Subcutaneous abdominal adipose tissue (tissue), 5 donors: ENCODE measurements at regions not wholly inside any gene's neighbourhood (a gene's known extent, or its start where the extent isn't known, plus 50 kb on each side); places are given as distances from the start of the nearest gene placed in this dataset.
A peak's percentile ranks its signal among the peaks of the same experiment; 100 is the strongest.

ENCODE experiments used
- H3K27ac ChIP-seq: one replicate; pipeline ENCODE4 v1.7.0; 2013; ENCODE audit warnings: low read depth, mild to moderate bottlenecking, inconsistent platforms, low read length, moderate library complexity
- H3K27me3 ChIP-seq, 5 donors: one replicate each; pipeline ENCODE4 v1.7.0; 2013; ENCODE audit warnings: low read length in 5 of 5, inconsistent platforms in 1 of 5; ENCODE audit not compliant: control insufficient read depth in 5 of 5, insufficient read depth in 4 of 5
- H3K36me3 ChIP-seq, 5 donors: one replicate each; pipeline ENCODE4 v1.7.0; 2013; ENCODE audit warnings: low read length in 5 of 5; ENCODE audit not compliant: control insufficient read depth in 5 of 5, insufficient read depth in 5 of 5
- H3K4me1 ChIP-seq, 5 donors: one replicate each; pipeline ENCODE4 v1.7.0; 2013; ENCODE audit warnings: low read length in 5 of 5, mild to moderate bottlenecking in 3 of 5, moderate library complexity in 1 of 5; ENCODE audit not compliant: control insufficient read depth in 5 of 5, insufficient read depth in 5 of 5
- H3K4me3 ChIP-seq, 5 donors: one replicate each; pipeline ENCODE4 v1.7.0; 2013; ENCODE audit warnings: low read length in 5 of 5, low read depth in 1 of 5
- H3K9ac ChIP-seq, 5 donors: one replicate each; pipeline ENCODE4 v1.7.0; 2013; ENCODE audit warnings: low read length in 5 of 5, mild to moderate bottlenecking in 4 of 5, moderate library complexity in 3 of 5
- H3K9me3 ChIP-seq, 5 donors: one replicate each; pipeline ENCODE4 v1.7.0; 2013; ENCODE audit warnings: low read length in 5 of 5; ENCODE audit not compliant: control insufficient read depth in 5 of 5
- donor health status: healthy.
- donor health status: healthy.
- donor health status: healthy.
- donor health status: healthy.
- donor health status: healthy.

- H3K36me3 ChIP-seq = no peaks in the 10 kb centered on the region
- H3K9me3 ChIP-seq = no peaks in the 10 kb centered on the region
These were observed 553.9 kb downstream of the PRR16 start for GRCh38 chr5:121018004-121018403.

GRCh38 chr5:121019106-121019505, 555.0 kb downstream of the PRR16 start:
- no peaks in the 10 kb centered on the region for H3K9me3 ChIP-seq
- no peaks in the 10 kb centered on the region for H3K4me1 ChIP-seq
- H3K9ac ChIP-seq = no peak overlapping the region
- H3K36me3 ChIP-seq = no peaks in the 10 kb centered on the region
- H3K27ac ChIP-seq = no peak overlapping the region
- H3K27me3 ChIP-seq = no peaks in the 10 kb centered on the region
- H3K4me3 ChIP-seq = no peak overlapping the region

More at GRCh38 chr5:121018004-121018403, 553.9 kb downstream of the PRR16 start:
- Histone ChIP-seq H3K4me3 (no peak overlapping the region), H3K27me3 (no peaks in the 10 kb centered on the region), H3K27ac (no peak overlapping the region), H3K9ac (no peak overlapping the region), H3K4me1 (no peaks in the 10 kb centered on the region)

GRCh38 chr5:121019734-121020133, 555.6 kb downstream of the PRR16 start:
- no peaks in the 10 kb centered on the region for H3K9me3 ChIP-seq
- no peak overlapping the region for H3K27ac ChIP-seq
- H3K27me3 ChIP-seq = no peaks in the 10 kb centered on the region
- H3K9ac ChIP-seq = no peak overlapping the region
- H3K4me1 ChIP-seq = no peaks in the 10 kb centered on the region
- H3K36me3 ChIP-seq = no peaks in the 10 kb centered on the region
- H3K4me3 ChIP-seq = no peak overlapping the region

- Histone ChIP-seq H3K9me3 (no peaks in the 10 kb centered on the region), H3K4me3 (no peak overlapping the region), H3K27ac (no peak overlapping the region), H3K4me1 (no peaks in the 10 kb centered on the region), H3K27me3 (no peaks in the 10 kb centered on the region), H3K36me3 (no peaks in the 10 kb centered on the region), H3K9ac (no peak overlapping the region)
These were observed 557.6 kb downstream of the PRR16 start for GRCh38 chr5:121021681-121022080.

- Histone ChIP-seq H3K4me1 (no peaks in the 10 kb centered on the region), H3K9ac (no peak overlapping the region), H3K27me3 (no peaks in the 10 kb centered on the region), H3K36me3 (no peaks in the 10 kb centered on the region), H3K27ac (no peak overlapping the region), H3K9me3 (no peaks in the 10 kb centered on the region), H3K4me3 (no peak overlapping the region)
These were observed 560.6 kb downstream of the PRR16 start for GRCh38 chr5:121024416-121025311.

- no peak overlapping the region for H3K9ac ChIP-seq
- no peak overlapping the region for H3K4me3 ChIP-seq
- no peak overlapping the region for H3K27ac ChIP-seq
- no peaks in the 10 kb centered on the region for H3K4me1 ChIP-seq
- H3K36me3 ChIP-seq = no peaks in the 10 kb centered on the region
- no peaks in the 10 kb centered on the region for H3K27me3 ChIP-seq
- H3K9me3 ChIP-seq = no peaks in the 10 kb centered on the region
These were observed 561.6 kb downstream of the PRR16 start for GRCh38 chr5:121025671-121026070.

GRCh38 chr5:121027636-121028035, 563.5 kb downstream of the PRR16 start:
- H3K4me3 ChIP-seq = no peak overlapping the region
- no peak overlapping the region for H3K9ac ChIP-seq
- H3K36me3 ChIP-seq = no peaks in the 10 kb centered on the region
- no peak overlapping the region for H3K27ac ChIP-seq
- H3K4me1 ChIP-seq = peaks cover 0 to 4% (median 0%) of the 10 kb centered on the region in 5 donors
- no peaks in the 10 kb centered on the region for H3K27me3 ChIP-seq
- no peaks in the 10 kb centered on the region for H3K9me3 ChIP-seq

GRCh38 chr5:121029536-121030245, 565.6 kb downstream of the PRR16 start:
- Histone ChIP-seq H3K36me3 (no peaks in the 10 kb centered on the region), H3K9ac (no peak overlapping the region), H3K9me3 (no peaks in the 10 kb centered on the region), H3K4me3 (no peak overlapping the region), H3K4me1 (peaks cover 0 to 4% (median 0%) of the 10 kb centered on the region in 5 donors), H3K27ac (no peak overlapping the region), H3K27me3 (no peaks in the 10 kb centered on the region)

GRCh38 chr5:121031491-121031890, 567.4 kb downstream of the PRR16 start:
- no peaks in the 10 kb centered on the region for H3K9me3 ChIP-seq
- H3K36me3 ChIP-seq = no peaks in the 10 kb centered on the region
- H3K27me3 ChIP-seq = no peaks in the 10 kb centered on the region
- no peak overlapping the region for H3K27ac ChIP-seq
- no peak overlapping the region for H3K4me3 ChIP-seq
- peak overlapping the region in 1 of 5 donors; percentile 52 for H3K9ac ChIP-seq
- peaks cover 0 to 4% (median 0%) of the 10 kb centered on the region in 5 donors for H3K4me1 ChIP-seq

- Histone ChIP-seq H3K9me3 (no peaks in the 10 kb centered on the region), H3K4me3 (no peak overlapping the region), H3K9ac (no peak overlapping the region), H3K27me3 (no peaks in the 10 kb centered on the region), H3K4me1 (peaks cover 0 to 4% (median 0%) of the 10 kb centered on the region in 5 donors), H3K27ac (no peak overlapping the region), H3K36me3 (no peaks in the 10 kb centered on the region)
These were observed 569.2 kb downstream of the PRR16 start for GRCh38 chr5:121033334-121033733.
